8988T (cell line): ENCODE measurements at regions not wholly inside any gene's neighbourhood (a gene's known extent, or its start where the extent isn't known, plus 50 kb on each side); places are given as distances from the start of the nearest gene placed in this dataset.

ENCODE experiments used
- DNase-seq: peaks from one replicate; pipeline ENCODE4 v3.0.0; 2011

- DNase-seq: no peak
These were observed 115.3 kb upstream of the SMAD3 start for GRCh38 chr15:66950114-66950513.

- DNase-seq: no peak
These were observed 113.7 kb upstream of the SMAD3 start for GRCh38 chr15:66951531-66952320.

- no peak for DNase-seq
These were observed 112.5 kb upstream of the SMAD3 start for GRCh38 chr15:66952756-66953522.

- DNase-seq: no peak
These were observed 111.7 kb upstream of the SMAD3 start for GRCh38 chr15:66953523-66954229.

- DNase-seq: no peak
These were observed 110.8 kb upstream of the SMAD3 start for GRCh38 chr15:66954601-66955000.

- no peak for DNase-seq
These were observed 110.3 kb upstream of the SMAD3 start for GRCh38 chr15:66955001-66955516.

- no peak for DNase-seq
These were observed 109.4 kb upstream of the SMAD3 start for GRCh38 chr15:66955871-66956585.

- DNase-seq: no peak
These were observed 108.6 kb upstream of the SMAD3 start for GRCh38 chr15:66956672-66957430.

- DNase-seq: no peak
These were observed 108.0 kb upstream of the SMAD3 start for GRCh38 chr15:66957431-66957720.

GRCh38 chr15:66959066-66959465 is 106.3 kb upstream of the SMAD3 start:
- DNase-seq: no peak

GRCh38 chr15:66959875-66960274 is 105.5 kb upstream of the SMAD3 start:
- DNase-seq: no peak

GRCh38 chr15:66960519-66960918 is 104.9 kb upstream of the SMAD3 start:
- no peak for DNase-seq

- no peak for DNase-seq
These were observed 104.0 kb upstream of the SMAD3 start for GRCh38 chr15:66961407-66961884.

GRCh38 chr15:66961901-66962300 is 103.5 kb upstream of the SMAD3 start:
- no peak for DNase-seq

- no peak for DNase-seq
These were observed 102.9 kb upstream of the SMAD3 start for GRCh38 chr15:66962522-66962921.

- no peak for DNase-seq
These were observed 102.3 kb upstream of the SMAD3 start for GRCh38 chr15:66963084-66963483.

GRCh38 chr15:66963710-66964109 is 101.7 kb upstream of the SMAD3 start:
- no peak for DNase-seq

GRCh38 chr15:66964111-66964738 is 101.2 kb upstream of the SMAD3 start:
- no peak for DNase-seq

GRCh38 chr15:66964791-66965190 is 100.6 kb upstream of the SMAD3 start:
- no peak for DNase-seq

- DNase-seq: no peak
These were observed 100.1 kb upstream of the SMAD3 start for GRCh38 chr15:66965201-66965900.

- no peak for DNase-seq
These were observed 99.1 kb upstream of the SMAD3 start for GRCh38 chr15:66966256-66966655.
